Kidney epithelial cell (primary cell): ENCODE measurements at regions not wholly inside any gene's neighbourhood (a gene's known extent, or its start where the extent isn't known, plus 50 kb on each side); places are given as distances from the start of the nearest gene placed in this dataset.

Experiments
- DNase-seq: peaks from one replicate; pipeline ENCODE4 v3.0.0-alpha.2; 2010; ENCODE audit warnings: low read depth
- H3K27me3 ChIP-seq: 2 replicates; pipeline ENCODE4 v1.6.0; 2011; ENCODE audit warnings: low read length; ENCODE audit not compliant: control insufficient read depth, insufficient read depth
- H3K36me3 ChIP-seq: 2 replicates; pipeline ENCODE4 v1.5.1; 2011; ENCODE audit warnings: low read length; ENCODE audit not compliant: control insufficient read depth, insufficient read depth
- H3K4me3 ChIP-seq: 2 replicates; pipeline ENCODE4 v1.5.1; 2011; ENCODE audit warnings: low read depth, mild to moderate bottlenecking, control low read depth, low read length
- CTCF ChIP-seq: IDR thresholded peaks from 2 replicates; pipeline ENCODE4 v1.5.1; 2011; ENCODE audit warnings: mild to moderate bottlenecking, moderate library complexity, low read length, control low read depth, inconsistent platforms; ENCODE audit not compliant: insufficient read depth, poor library complexity, severe bottlenecking

GRCh38 chr18:73711256-73711655, 436.4 kb downstream of the FBXO15 start:
- H3K4me3 ChIP-seq, result no peak overlapping the region
- no peak for TF ChIP-seq CTCF
- H3K27me3 ChIP-seq, result no peaks in the 10 kb centered on the region
- no peaks in the 10 kb centered on the region for H3K36me3 ChIP-seq
- no peak for DNase-seq

- H3K27me3 ChIP-seq, result no peaks in the 10 kb centered on the region
- no peaks in the 10 kb centered on the region for H3K36me3 ChIP-seq
- DNase-seq, result no peak
- no peak overlapping the region for H3K4me3 ChIP-seq
- no peak for TF ChIP-seq CTCF
These were observed 439.0 kb downstream of the FBXO15 start for GRCh38 chr18:73708591-73708990.

- TF ChIP-seq CTCF, result no peak
- no peak overlapping the region for H3K4me3 ChIP-seq
- H3K36me3 ChIP-seq, result no peaks in the 10 kb centered on the region
- H3K27me3 ChIP-seq, result no peaks in the 10 kb centered on the region
- DNase-seq, result no peak
These were observed 440.6 kb downstream of the FBXO15 start for GRCh38 chr18:73707035-73707434.

GRCh38 chr18:73697353-73697752, 450.3 kb downstream of the FBXO15 start:
- DNase-seq, result no peak
- no peak for TF ChIP-seq CTCF
- Histone ChIP-seq H3K27me3 (no peaks in the 10 kb centered on the region), H3K4me3 (no peak overlapping the region), H3K36me3 (no peaks in the 10 kb centered on the region)

GRCh38 chr18:73696698-73697097, 450.9 kb downstream of the FBXO15 start:
- no peak for DNase-seq
- no peak overlapping the region for H3K4me3 ChIP-seq
- no peaks in the 10 kb centered on the region for H3K27me3 ChIP-seq
- TF ChIP-seq CTCF, result no peak
- no peaks in the 10 kb centered on the region for H3K36me3 ChIP-seq

- DNase-seq, result no peak
- Histone ChIP-seq H3K36me3 (no peaks in the 10 kb centered on the region), H3K27me3 (no peaks in the 10 kb centered on the region), H3K4me3 (no peak overlapping the region)
- no peak for TF ChIP-seq CTCF
These were observed 451.5 kb downstream of the FBXO15 start for GRCh38 chr18:73696171-73696570.
